ENCODE measurements at regions not wholly inside any gene's neighbourhood (a gene's known extent, or its start where the extent isn't known, plus 50 kb on each side); places are given as distances from the start of the nearest gene placed in this dataset.
A peak's percentile ranks its signal among the peaks of the same experiment; 100 is the strongest.

DNA sequence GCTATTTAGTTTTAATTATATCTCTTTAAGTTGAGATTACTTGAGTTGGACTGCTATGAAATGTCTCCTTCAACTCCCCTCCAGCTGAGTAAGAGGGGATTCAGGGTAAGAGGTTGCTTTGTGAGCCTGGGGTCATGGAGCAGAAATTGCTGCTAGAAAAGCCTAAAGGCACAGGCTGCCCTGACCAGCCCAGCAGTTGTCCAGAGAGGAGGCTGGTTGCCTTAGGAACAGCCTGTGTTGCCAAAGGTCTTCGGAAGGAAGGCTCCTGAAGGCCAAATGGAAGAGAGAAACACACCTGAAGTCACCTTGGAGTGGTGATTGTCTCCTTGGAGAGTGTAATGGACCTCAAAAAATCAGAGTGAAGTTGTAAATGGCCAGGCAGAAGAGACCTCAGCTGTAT, 235.5 kb upstream of the PDE3A start:
- Histone ChIP-seq H3K4me3 (ENCODE audit: control insufficient read depth in 1 of 7, extremely low read depth in 1 of 7, insufficient read depth in 4 of 7, low read depth in 2 of 7, low read length in 6 of 7) (no peak overlapping the region), H3K36me3 (ENCODE audit: control insufficient read depth in 4 of 4, insufficient read depth in 4 of 4, low read length in 3 of 4) (no peaks in the 10 kb centered on the region), H3K4me1 (ENCODE audit: control extremely low read depth in 1 of 4, control insufficient read depth in 4 of 4, insufficient read depth in 4 of 4, low read length in 3 of 4) (no peaks in the 10 kb centered on the region), H3K27me3 (replicated peaks in 2 of 5; ENCODE audit: control insufficient read depth in 4 of 5, insufficient read depth in 5 of 5, low read length in 4 of 5) (no peaks in the 10 kb centered on the region), H3K9me3 (ENCODE audit: control extremely low read depth in 1 of 5, control insufficient read depth in 4 of 5, insufficient read depth in 2 of 5, low read depth in 1 of 5, low read length in 4 of 5) (peaks cover 0 to 2% (median 0%) of the 10 kb centered on the region in 5 experiments), H3K27ac (ENCODE audit: insufficient read depth in 1 of 2, low read depth in 1 of 2, low read length in 2 of 2, poor library complexity in 1 of 2, severe bottlenecking in 2 of 2) (no peak overlapping the region)
- DNase-seq: no peak
- WGBS (ENCODE audit: insufficient coverage): 89% methylated on average over 1 of the region's 1 CpG
- ChIA-PET CTCF (interaction anchor here (1.6 kb wide), 1 partner anchor 11 kb away, joined by 3 read pairs; no protein-coding TSS in a partner anchor), POLR2A (no interaction called here)

DNA sequence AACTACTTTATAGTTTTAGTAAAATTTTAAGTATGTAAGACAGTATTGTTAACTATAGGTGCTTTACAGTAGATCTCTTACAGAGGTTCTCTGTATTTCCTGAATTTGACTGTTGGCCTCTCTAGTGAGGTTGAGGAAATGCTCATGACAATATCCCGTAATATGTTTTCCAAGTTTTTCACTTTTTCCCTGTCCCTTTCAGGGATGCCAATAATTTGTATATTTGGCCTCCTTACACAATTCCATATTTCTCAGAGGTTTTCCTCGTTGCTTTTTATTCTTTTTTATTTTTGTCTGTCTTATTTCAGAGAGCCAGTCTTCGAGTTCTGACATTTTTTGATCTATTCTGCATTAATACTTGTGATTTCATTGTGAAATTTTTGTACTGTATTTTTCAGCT, 233.7 kb upstream of the PDE3A start:
- Histone ChIP-seq H3K4me1 (ENCODE audit: control extremely low read depth in 1 of 4, control insufficient read depth in 4 of 4, insufficient read depth in 4 of 4, low read length in 3 of 4) (no peaks in the 10 kb centered on the region), H3K4me3 (ENCODE audit: control insufficient read depth in 1 of 7, extremely low read depth in 1 of 7, insufficient read depth in 4 of 7, low read depth in 2 of 7, low read length in 6 of 7) (no peak overlapping the region), H3K27me3 (replicated peaks in 2 of 5; ENCODE audit: control insufficient read depth in 4 of 5, insufficient read depth in 5 of 5, low read length in 4 of 5) (no peaks in the 10 kb centered on the region), H3K9me3 (ENCODE audit: control extremely low read depth in 1 of 5, control insufficient read depth in 4 of 5, insufficient read depth in 2 of 5, low read depth in 1 of 5, low read length in 4 of 5) (peaks cover 0 to 2% (median 0%) of the 10 kb centered on the region in 5 experiments), H3K27ac (ENCODE audit: insufficient read depth in 1 of 2, low read depth in 1 of 2, low read length in 2 of 2, poor library complexity in 1 of 2, severe bottlenecking in 2 of 2) (no peak overlapping the region), H3K36me3 (ENCODE audit: control insufficient read depth in 4 of 4, insufficient read depth in 4 of 4, low read length in 3 of 4) (no peaks in the 10 kb centered on the region)
- DNase-seq: no peak
- POLR2A ChIA-PET: no interaction called here
- 100% methylated on average over 1 of the region's 3 CpGs for WGBS (ENCODE audit: insufficient coverage)
- CTCF ChIA-PET: no interaction called here

DNA sequence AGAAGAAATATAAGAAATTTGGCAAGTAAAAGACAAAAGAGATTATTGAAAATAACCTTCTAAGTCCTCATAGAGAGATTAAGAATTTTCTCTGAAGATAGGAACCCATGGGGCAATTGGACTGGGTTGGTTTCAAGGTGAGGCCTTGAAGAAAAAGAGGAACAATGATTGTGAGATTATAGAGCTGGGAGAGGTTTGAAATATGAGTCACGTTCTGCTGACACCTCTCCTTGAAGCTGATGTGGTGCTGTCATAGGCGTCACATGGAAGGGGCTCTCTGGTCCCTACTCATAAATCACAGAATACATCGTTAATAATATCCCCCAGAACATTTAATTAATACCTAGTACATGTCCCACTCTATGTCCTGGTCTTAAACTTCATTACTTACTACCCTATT, 227.6 kb upstream of the PDE3A start:
- Histone ChIP-seq H3K4me1 (ENCODE audit: control extremely low read depth in 1 of 4, control insufficient read depth in 4 of 4, insufficient read depth in 4 of 4, low read length in 3 of 4) (no peaks in the 10 kb centered on the region), H3K27me3 (replicated peaks in 2 of 5; ENCODE audit: control insufficient read depth in 4 of 5, insufficient read depth in 5 of 5, low read length in 4 of 5) (no peaks in the 10 kb centered on the region), H3K36me3 (ENCODE audit: control insufficient read depth in 4 of 4, insufficient read depth in 4 of 4, low read length in 3 of 4) (no peaks in the 10 kb centered on the region), H3K4me3 (ENCODE audit: control insufficient read depth in 1 of 7, extremely low read depth in 1 of 7, insufficient read depth in 4 of 7, low read depth in 2 of 7, low read length in 6 of 7) (no peak overlapping the region), H3K9me3 (ENCODE audit: control extremely low read depth in 1 of 5, control insufficient read depth in 4 of 5, insufficient read depth in 2 of 5, low read depth in 1 of 5, low read length in 4 of 5) (peaks cover 0 to 2% (median 0%) of the 10 kb centered on the region in 5 experiments), H3K27ac (ENCODE audit: insufficient read depth in 1 of 2, low read depth in 1 of 2, low read length in 2 of 2, poor library complexity in 1 of 2, severe bottlenecking in 2 of 2) (no peak overlapping the region)
- ChIA-PET CTCF (interaction anchor here (1.0 to 1.2 kb wide), 2 partner anchors 10 to 65 kb away, joined by 3 read pairs; no protein-coding TSS in a partner anchor), POLR2A (no interaction called here)
- peak in 2 of 3 donors; percentile 44 to 78 for DNase-seq
- WGBS (ENCODE audit: insufficient coverage): no CpG with 5 or more reads among the region's 3 CpGs

DNA sequence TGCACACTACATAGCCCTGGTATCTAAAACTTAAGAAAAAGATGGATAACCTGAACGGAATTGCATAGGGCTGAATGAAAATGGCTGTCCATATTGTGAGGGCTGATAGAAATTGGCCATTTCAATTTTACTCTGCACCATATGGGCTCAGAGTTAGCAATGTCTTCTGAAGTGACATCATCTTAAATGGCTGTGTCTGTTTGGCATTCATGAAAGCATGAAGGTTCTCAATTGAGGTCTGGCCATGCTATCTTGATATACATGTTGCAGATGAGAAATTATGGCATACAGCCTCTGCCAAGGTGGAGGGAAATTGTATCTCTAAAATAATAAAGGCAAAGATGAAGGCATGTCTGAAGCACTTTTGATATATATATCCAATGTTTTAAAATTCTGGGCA, 226.0 kb upstream of the PDE3A start:
- Histone ChIP-seq H3K4me1 (ENCODE audit: control extremely low read depth in 1 of 4, control insufficient read depth in 4 of 4, insufficient read depth in 4 of 4, low read length in 3 of 4) (no peaks in the 10 kb centered on the region), H3K9me3 (ENCODE audit: control extremely low read depth in 1 of 5, control insufficient read depth in 4 of 5, insufficient read depth in 2 of 5, low read depth in 1 of 5, low read length in 4 of 5) (no peaks in the 10 kb centered on the region), H3K27me3 (replicated peaks in 2 of 5; ENCODE audit: control insufficient read depth in 4 of 5, insufficient read depth in 5 of 5, low read length in 4 of 5) (no peaks in the 10 kb centered on the region), H3K36me3 (ENCODE audit: control insufficient read depth in 4 of 4, insufficient read depth in 4 of 4, low read length in 3 of 4) (no peaks in the 10 kb centered on the region), H3K4me3 (ENCODE audit: control insufficient read depth in 1 of 7, extremely low read depth in 1 of 7, insufficient read depth in 4 of 7, low read depth in 2 of 7, low read length in 6 of 7) (no peak overlapping the region), H3K27ac (ENCODE audit: insufficient read depth in 1 of 2, low read depth in 1 of 2, low read length in 2 of 2, poor library complexity in 1 of 2, severe bottlenecking in 2 of 2) (no peak overlapping the region)
- CTCF ChIA-PET: no interaction called here
- WGBS (ENCODE audit: insufficient coverage): 83% methylated on average over 1 of the region's 1 CpG
- DNase-seq: no peak
- POLR2A ChIA-PET: no interaction called here

DNA sequence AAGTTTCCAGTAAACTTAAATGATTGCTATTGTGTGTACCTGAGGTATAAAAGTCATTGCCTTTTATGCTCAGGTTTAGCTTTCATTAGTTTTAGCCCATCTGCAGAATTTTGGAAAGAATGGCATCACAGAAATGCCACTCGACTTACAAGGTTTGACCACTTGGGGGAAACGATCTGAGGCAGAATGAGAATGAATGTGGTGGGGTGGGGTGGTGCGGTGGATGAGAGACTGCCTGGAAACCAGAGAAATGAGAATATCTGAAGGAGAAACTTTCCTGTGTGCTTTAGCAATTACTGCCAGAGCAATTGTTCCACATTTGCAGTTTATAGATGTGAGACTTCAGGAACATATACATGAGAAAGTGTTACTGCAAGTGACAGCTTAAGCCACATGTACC, 225.4 kb upstream of the PDE3A start:
- ChIA-PET POLR2A (no interaction called here), CTCF (interaction anchor here (0.8 kb wide), 1 partner anchor 10 kb away, joined by 3 read pairs; no protein-coding TSS in a partner anchor)
- DNase-seq: peak in 2 of 3 donors; percentile 17
- H3K4me1 ChIP-seq (ENCODE audit: control extremely low read depth in 1 of 4, control insufficient read depth in 4 of 4, insufficient read depth in 4 of 4, low read length in 3 of 4): no peaks in the 10 kb centered on the region
- no peak overlapping the region for H3K27ac ChIP-seq (ENCODE audit: insufficient read depth in 1 of 2, low read depth in 1 of 2, low read length in 2 of 2, poor library complexity in 1 of 2, severe bottlenecking in 2 of 2)
- H3K36me3 ChIP-seq (ENCODE audit: control insufficient read depth in 4 of 4, insufficient read depth in 4 of 4, low read length in 3 of 4): no peaks in the 10 kb centered on the region
- H3K9me3 ChIP-seq (ENCODE audit: control extremely low read depth in 1 of 5, control insufficient read depth in 4 of 5, insufficient read depth in 2 of 5, low read depth in 1 of 5, low read length in 4 of 5): no peaks in the 10 kb centered on the region
- H3K27me3 ChIP-seq (replicated peaks in 2 of 5; ENCODE audit: control insufficient read depth in 4 of 5, insufficient read depth in 5 of 5, low read length in 4 of 5): no peaks in the 10 kb centered on the region
- H3K4me3 ChIP-seq (ENCODE audit: control insufficient read depth in 1 of 7, extremely low read depth in 1 of 7, insufficient read depth in 4 of 7, low read depth in 2 of 7, low read length in 6 of 7): no peak overlapping the region
- WGBS (ENCODE audit: insufficient coverage): 56% methylated on average over 3 of the region's 3 CpGs

DNA sequence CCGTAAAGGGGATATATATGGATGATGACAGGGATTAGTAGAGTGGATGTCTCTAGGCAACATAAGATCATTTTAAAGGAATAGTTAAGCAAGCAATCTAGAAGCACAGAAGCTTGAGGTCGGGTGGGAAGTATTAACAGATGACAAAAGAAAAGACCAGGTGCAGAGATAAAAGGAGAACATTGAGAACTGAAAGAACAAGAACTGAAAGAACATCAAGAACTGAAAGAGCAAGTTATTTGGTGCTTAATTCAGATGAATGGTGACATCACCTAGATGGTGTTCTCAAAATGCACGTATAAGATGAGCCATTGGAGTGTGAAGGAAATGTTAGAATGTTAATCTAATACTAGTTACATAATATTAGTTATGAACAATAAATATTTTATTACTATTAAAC, 224.0 kb upstream of the PDE3A start:
- Histone ChIP-seq H3K4me3 (ENCODE audit: control insufficient read depth in 1 of 7, extremely low read depth in 1 of 7, insufficient read depth in 4 of 7, low read depth in 2 of 7, low read length in 6 of 7) (no peak overlapping the region), H3K9me3 (ENCODE audit: control extremely low read depth in 1 of 5, control insufficient read depth in 4 of 5, insufficient read depth in 2 of 5, low read depth in 1 of 5, low read length in 4 of 5) (no peaks in the 10 kb centered on the region), H3K4me1 (ENCODE audit: control extremely low read depth in 1 of 4, control insufficient read depth in 4 of 4, insufficient read depth in 4 of 4, low read length in 3 of 4) (no peaks in the 10 kb centered on the region), H3K27ac (ENCODE audit: insufficient read depth in 1 of 2, low read depth in 1 of 2, low read length in 2 of 2, poor library complexity in 1 of 2, severe bottlenecking in 2 of 2) (no peak overlapping the region), H3K36me3 (ENCODE audit: control insufficient read depth in 4 of 4, insufficient read depth in 4 of 4, low read length in 3 of 4) (no peaks in the 10 kb centered on the region), H3K27me3 (replicated peaks in 2 of 5; ENCODE audit: control insufficient read depth in 4 of 5, insufficient read depth in 5 of 5, low read length in 4 of 5) (no peaks in the 10 kb centered on the region)
- 100% methylated on average over 1 of the region's 3 CpGs for WGBS (ENCODE audit: insufficient coverage)
- DNase-seq: no peak
- ChIA-PET CTCF (interaction anchor here (1.4 kb wide), 1 partner anchor 224 kb away, joined by 3 read pairs; the partner anchor contains the start of gene PDE3A), POLR2A (no interaction called here)

DNA sequence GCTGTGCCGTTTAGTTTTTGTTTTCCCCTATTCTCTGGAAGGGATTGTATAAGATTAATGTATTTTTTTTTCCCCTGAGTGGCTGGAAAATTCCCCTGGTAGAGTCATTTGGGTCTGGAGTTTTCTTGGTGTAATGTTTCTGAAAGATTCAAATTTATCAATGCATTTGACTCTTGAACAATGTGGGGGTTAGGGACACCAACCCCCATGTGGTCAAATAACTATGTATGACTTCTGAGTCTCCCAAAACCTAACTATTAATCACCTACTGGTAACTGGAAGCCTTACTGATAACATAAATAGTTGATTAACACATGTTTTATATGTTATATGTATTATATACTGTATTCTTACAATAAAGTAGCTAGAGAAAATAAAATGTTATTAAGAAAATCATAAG, 220.1 kb upstream of the PDE3A start:
- Histone ChIP-seq H3K9me3 (ENCODE audit: control extremely low read depth in 1 of 5, control insufficient read depth in 4 of 5, insufficient read depth in 2 of 5, low read depth in 1 of 5, low read length in 4 of 5) (no peaks in the 10 kb centered on the region), H3K4me1 (ENCODE audit: control extremely low read depth in 1 of 4, control insufficient read depth in 4 of 4, insufficient read depth in 4 of 4, low read length in 3 of 4) (no peaks in the 10 kb centered on the region), H3K4me3 (ENCODE audit: control insufficient read depth in 1 of 7, extremely low read depth in 1 of 7, insufficient read depth in 4 of 7, low read depth in 2 of 7, low read length in 6 of 7) (no peak overlapping the region), H3K36me3 (ENCODE audit: control insufficient read depth in 4 of 4, insufficient read depth in 4 of 4, low read length in 3 of 4) (no peaks in the 10 kb centered on the region), H3K27ac (ENCODE audit: insufficient read depth in 1 of 2, low read depth in 1 of 2, low read length in 2 of 2, poor library complexity in 1 of 2, severe bottlenecking in 2 of 2) (no peak overlapping the region), H3K27me3 (replicated peaks in 2 of 5; ENCODE audit: control insufficient read depth in 4 of 5, insufficient read depth in 5 of 5, low read length in 4 of 5) (no peaks in the 10 kb centered on the region)
- no CpG with 5 or more reads among the region's 1 CpG for WGBS (ENCODE audit: insufficient coverage)
- POLR2A ChIA-PET: no interaction called here
- CTCF ChIA-PET: no interaction called here
- DNase-seq: no peak

Measured in common myeloid progenitor, CD34-positive (primary cell).